K562 (cell line): ENCODE measurements at regions not wholly inside any gene's neighbourhood (a gene's known extent, or its start where the extent isn't known, plus 50 kb on each side); places are given as distances from the start of the nearest gene placed in this dataset.

Source experiments
- JUND ChIP-seq, 2 experiments: IDR thresholded peaks; 2 replicates in 1 of 2; 3 replicates in 1 of 2; pipeline ENCODE4 v1.6.1; 2011; ENCODE audit warnings: borderline replicate concordance in 2 of 2, low read depth in 2 of 2, low read length in 2 of 2, improper control_type of control experiment in 1 of 2, missing biosample characterization in 1 of 2, missing genetic modification characterization in 1 of 2, missing genetic modification reagents in 1 of 2
- LARP7 ChIP-seq: fragments of 450-650 bp; IDR thresholded peaks from 2 replicates; pipeline ENCODE4 v1.6.1; 2016
- MAX ChIP-seq: sonication (generic); formaldehyde crosslinking; IDR thresholded peaks from 2 replicates; pipeline ENCODE4 v1.9.0; 2022; ENCODE audit warnings: mild to moderate bottlenecking, missing genetic modification reagents
- NCOA1 ChIP-seq: fragments of 450-650 bp; IDR thresholded peaks from 2 replicates; pipeline ENCODE4 v1.6.1; 2016; ENCODE audit warnings: low read depth
- NCOA6 ChIP-seq: fragments of 450-650 bp; IDR thresholded peaks from 2 replicates; pipeline ENCODE4 v1.6.1; 2017; ENCODE audit warnings: mild to moderate bottlenecking
- NR2C2 ChIP-seq, 2 experiments: fragments of 200-800 bp in 1 of 2; sonication (Bioruptor generic) in 1 of 2; sonication (generic) in 1 of 2; formaldehyde crosslinking in 1 of 2; IDR thresholded peaks; 2 replicates each; pipeline versions ENCODE4 v1.6.1 to v1.8.0; 2016 to 2022; ENCODE audit warnings: mild to moderate bottlenecking in 1 of 2, missing compliant biosample characterization in 1 of 2, missing genetic modification characterization in 1 of 2, missing genetic modification reagents in 1 of 2
- POLR2A ChIP-seq: fragments of 450-650 bp; conservative IDR thresholded peaks from 2 replicates; pipeline ENCODE4 v1.6.1; 2016
- RAD21 ChIP-seq, 2 experiments: fragments of 250-450 bp in 1 of 2; fragments of 450-650 bp in 1 of 2; sonication (Bioruptor Pico) in 1 of 2; formaldehyde crosslinking in 1 of 2; IDR thresholded peaks in 1 of 2; conservative IDR thresholded peaks in 1 of 2; 2 replicates each; pipeline versions ENCODE4 v1.4.0 to v1.8.0; 2020 to 2022; ENCODE audit warnings: mild to moderate bottlenecking in 2 of 2, moderate library complexity in 1 of 2
- RCOR1 ChIP-seq, 2 experiments: IDR thresholded peaks; 2 replicates each; pipeline ENCODE4 v1.6.1; 2012; ENCODE audit warnings: low read depth in 2 of 2, low read length in 2 of 2, borderline replicate concordance in 1 of 2, improper control_type of control experiment in 1 of 2
- TBP ChIP-seq: optimal IDR thresholded peaks from 2 replicates; pipeline ENCODE3; 2011; ENCODE audit warnings: low read depth, low read length, improper control_type of control experiment
- ZKSCAN3 ChIP-seq: fragments of 250-450 bp; sonication (Bioruptor Pico); IDR thresholded peaks from 2 replicates; pipeline ENCODE4 v1.4.0; 2020

GRCh38 chr15:25624504-25625177, 185.8 kb upstream of the UBE3A start:
- TF ChIP-seq LARP7: no peak
- TF ChIP-seq JUND (IDR thresholded peaks at IDR 0.05; ENCODE audit: borderline replicate concordance, low read depth, low read length): no peak
- no peak for TF ChIP-seq JUND (tag; IDR thresholded peaks at IDR 0.05; ENCODE audit: borderline replicate concordance, low read depth, low read length)
- TF ChIP-seq TBP: no peak
- no peak for TF ChIP-seq NR2C2 (CRISPR knock-in tag; IDR thresholded peaks at IDR 0.05)
- no peak for TF ChIP-seq NR2C2 (tag; IDR thresholded peaks at IDR 0.05)
- TF ChIP-seq NCOA1: no peak
- no peak for TF ChIP-seq NCOA6
- TF ChIP-seq RCOR1 (IDR thresholded peaks at IDR 0.05; ENCODE audit: borderline replicate concordance in 1 of 2, low read depth in 2 of 2, low read length in 2 of 2): no peak
- TF ChIP-seq POLR2A: no peak
- TF ChIP-seq MAX (CRISPR knock-in tag): no peak
- TF ChIP-seq ZKSCAN3 (CRISPR knock-in tag): no peak
- TF ChIP-seq RAD21 (CRISPR knock-in tag; conservative IDR thresholded peaks at IDR 0.05 in 1 of 2, IDR thresholded peaks at IDR 0.05 in 1 of 2): no peak
